OCI-LY1 (cell line): ENCODE measurements at regions not wholly inside any gene's neighbourhood (a gene's known extent, or its start where the extent isn't known, plus 50 kb on each side); places are given as distances from the start of the nearest gene placed in this dataset.

Source experiments
- H2AFZ ChIP-seq: fragments of 200-600 bp; sonication (generic), shearing (Covaris generic); 2 replicates; pipeline ENCODE4 v1.6.0; 2014; ENCODE audit warnings: antibody characterized with exemption, mild to moderate bottlenecking, low read length
- H3F3A ChIP-seq: fragments of 200-600 bp; sonication (generic), shearing (Covaris generic); 2 replicates; pipeline ENCODE4 v1.6.0; 2014; ENCODE audit warnings: mild to moderate bottlenecking, antibody characterized with exemption, low read length, moderate library complexity; ENCODE audit not compliant: insufficient read depth
- H3K27ac ChIP-seq: fragments of 200-600 bp; sonication (generic); 2 replicates; pipeline ENCODE4 v1.5.1; 2014; ENCODE audit warnings: low read length, mixed run types, mild to moderate bottlenecking, low read depth; ENCODE audit not compliant: poor library complexity, severe bottlenecking
- H3K27me3 ChIP-seq: fragments of 200-600 bp; sonication (generic); 2 replicates; pipeline ENCODE4 v1.6.0; 2014; ENCODE audit warnings: antibody characterized with exemption, mild to moderate bottlenecking, low read length, moderate library complexity; ENCODE audit not compliant: insufficient read depth
- H3K36me3 ChIP-seq: fragments of 200-600 bp; sonication (generic); 2 replicates; pipeline ENCODE4 v1.6.1; 2014; ENCODE audit warnings: mild to moderate bottlenecking, antibody characterized with exemption, low read length, moderate library complexity, mixed read lengths; ENCODE audit not compliant: insufficient read depth
- H3K4me1 ChIP-seq: fragments of 200-600 bp; sonication (generic); 2 replicates; pipeline ENCODE4 v1.5.1; 2014; ENCODE audit warnings: mild to moderate bottlenecking, low read length, moderate library complexity; ENCODE audit not compliant: insufficient read depth, severe bottlenecking
- H3K4me2 ChIP-seq: fragments of 200-600 bp; sonication (generic), shearing (Covaris generic); 2 replicates; pipeline ENCODE4 v1.6.1; 2014; ENCODE audit warnings: low read length
- H3K4me3 ChIP-seq: fragments of 200-600 bp; sonication (generic); 2 replicates; pipeline ENCODE4 v1.5.1; 2014; ENCODE audit warnings: low read length, low read depth, mild to moderate bottlenecking, mixed read lengths; ENCODE audit not compliant: poor library complexity, severe bottlenecking
- H3K79me2 ChIP-seq: fragments of 200-600 bp; shearing (Covaris generic); 2 replicates; pipeline ENCODE4 v1.6.1; 2016; ENCODE audit warnings: mixed run types, low read length, mixed read lengths; ENCODE audit not compliant: insufficient read depth
- H3K9ac ChIP-seq: fragments of 200-600 bp; sonication (generic), shearing (Covaris generic); 2 replicates; pipeline ENCODE4 v1.6.1; 2014; ENCODE audit warnings: mild to moderate bottlenecking, low read length, mixed read lengths
- H3K9me2 ChIP-seq: fragments of 200-600 bp; sonication (generic), shearing (Covaris generic); 2 replicates; pipeline ENCODE4 v1.6.1; 2014; ENCODE audit warnings: low read depth, mild to moderate bottlenecking, low read length, mixed read lengths
- H3K9me3 ChIP-seq: fragments of 200-600 bp; shearing (Covaris generic); 2 replicates; pipeline ENCODE4 v1.6.1; 2014; ENCODE audit warnings: low read length, mixed read lengths
- H4K20me1 ChIP-seq: fragments of 200-600 bp; sonication (generic), shearing (Covaris generic); 2 replicates; pipeline ENCODE4 v1.6.0; 2016; ENCODE audit warnings: mild to moderate bottlenecking, low read length; ENCODE audit not compliant: insufficient read depth
- EZH2 ChIP-seq: fragments of 200-600 bp; sonication (generic), shearing (Covaris generic); IDR thresholded peaks from 2 replicates; pipeline ENCODE4 v1.8.0; 2017; ENCODE audit warnings: borderline replicate concordance, mixed run types, mild to moderate bottlenecking, antibody characterized with exemption, low read length, moderate library complexity, mixed read lengths
- TF ChIP-seq, protein P1 (sequence below): fragments of 200-600 bp; sonication (generic), shearing (Covaris generic); IDR thresholded peaks from 2 replicates; pipeline ENCODE4 v1.5.1; 2017; ENCODE audit warnings: mild to moderate bottlenecking, antibody characterized with exemption, low read length, moderate library complexity, mixed read lengths

DNA sequence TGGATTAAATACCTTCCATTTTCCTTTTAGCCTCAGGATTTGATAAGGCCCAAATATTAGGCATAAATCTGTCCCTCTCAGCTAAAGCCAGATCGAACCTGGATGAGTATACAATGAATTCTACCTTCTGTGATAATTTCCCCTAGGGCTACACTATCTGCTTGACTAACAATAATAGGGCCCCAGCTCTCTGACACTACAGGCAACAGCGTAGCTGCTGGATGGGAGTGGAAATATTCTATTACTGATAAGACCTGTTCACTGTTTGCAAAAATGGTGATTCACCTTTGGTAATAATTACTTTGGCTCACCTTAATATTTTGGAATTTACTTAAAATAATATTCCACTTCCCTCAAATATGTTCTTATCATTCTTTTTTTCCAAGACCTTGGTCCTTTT, 644.2 kb upstream of the SEMA6A start:
- Histone ChIP-seq H3K4me1 (no peaks in the 10 kb centered on the region), H3K9me3 (no peaks in the 10 kb centered on the region), H3K4me3 (no peak overlapping the region), H3K79me2 (no peaks in the 10 kb centered on the region), H3F3A (no peaks in the 10 kb centered on the region), H3K9ac (no peak overlapping the region), H3K36me3 (no peaks in the 10 kb centered on the region), H4K20me1 (no peaks in the 10 kb centered on the region), H2AFZ (no peak overlapping the region), H3K27ac (no peak overlapping the region), H3K27me3 (no peaks in the 10 kb centered on the region), H3K9me2 (no peaks in the 10 kb centered on the region), H3K4me2 (no peak overlapping the region)
- TF ChIP-seq, protein P1, sequence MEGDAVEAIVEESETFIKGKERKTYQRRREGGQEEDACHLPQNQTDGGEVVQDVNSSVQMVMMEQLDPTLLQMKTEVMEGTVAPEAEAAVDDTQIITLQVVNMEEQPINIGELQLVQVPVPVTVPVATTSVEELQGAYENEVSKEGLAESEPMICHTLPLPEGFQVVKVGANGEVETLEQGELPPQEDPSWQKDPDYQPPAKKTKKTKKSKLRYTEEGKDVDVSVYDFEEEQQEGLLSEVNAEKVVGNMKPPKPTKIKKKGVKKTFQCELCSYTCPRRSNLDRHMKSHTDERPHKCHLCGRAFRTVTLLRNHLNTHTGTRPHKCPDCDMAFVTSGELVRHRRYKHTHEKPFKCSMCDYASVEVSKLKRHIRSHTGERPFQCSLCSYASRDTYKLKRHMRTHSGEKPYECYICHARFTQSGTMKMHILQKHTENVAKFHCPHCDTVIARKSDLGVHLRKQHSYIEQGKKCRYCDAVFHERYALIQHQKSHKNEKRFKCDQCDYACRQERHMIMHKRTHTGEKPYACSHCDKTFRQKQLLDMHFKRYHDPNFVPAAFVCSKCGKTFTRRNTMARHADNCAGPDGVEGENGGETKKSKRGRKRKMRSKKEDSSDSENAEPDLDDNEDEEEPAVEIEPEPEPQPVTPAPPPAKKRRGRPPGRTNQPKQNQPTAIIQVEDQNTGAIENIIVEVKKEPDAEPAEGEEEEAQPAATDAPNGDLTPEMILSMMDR = no peak
- no peak for TF ChIP-seq EZH2

DNA sequence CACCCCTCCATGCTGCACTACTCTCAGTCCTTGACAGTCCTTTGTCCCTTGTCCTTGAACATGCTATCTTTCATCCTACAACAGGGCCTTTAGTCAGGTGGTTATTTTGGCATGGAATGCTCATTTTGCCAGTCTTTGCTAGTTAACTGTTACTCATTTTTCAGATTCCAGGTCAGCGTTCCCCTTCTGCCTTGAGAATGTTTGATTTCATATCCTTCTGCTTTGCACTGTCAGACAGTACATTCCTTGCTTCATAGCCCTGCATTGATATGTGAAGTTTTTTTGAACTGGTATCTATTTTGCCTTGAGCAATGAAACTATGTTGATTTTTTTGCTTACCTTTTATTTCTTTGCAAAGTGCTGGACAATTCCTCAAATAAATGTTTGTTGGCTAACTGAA, 638.2 kb upstream of the SEMA6A start:
- TF ChIP-seq, protein P1 = no peak
- no peak for TF ChIP-seq EZH2
- Histone ChIP-seq H3K36me3 (no peaks in the 10 kb centered on the region), H3K4me1 (no peaks in the 10 kb centered on the region), H4K20me1 (no peaks in the 10 kb centered on the region), H3K9me2 (no peaks in the 10 kb centered on the region), H3K9me3 (no peaks in the 10 kb centered on the region), H3F3A (no peaks in the 10 kb centered on the region), H3K4me3 (no peak overlapping the region), H3K4me2 (no peak overlapping the region), H3K27ac (no peak overlapping the region), H3K79me2 (no peaks in the 10 kb centered on the region), H3K27me3 (no peaks in the 10 kb centered on the region), H2AFZ (no peak overlapping the region), H3K9ac (no peak overlapping the region)

DNA sequence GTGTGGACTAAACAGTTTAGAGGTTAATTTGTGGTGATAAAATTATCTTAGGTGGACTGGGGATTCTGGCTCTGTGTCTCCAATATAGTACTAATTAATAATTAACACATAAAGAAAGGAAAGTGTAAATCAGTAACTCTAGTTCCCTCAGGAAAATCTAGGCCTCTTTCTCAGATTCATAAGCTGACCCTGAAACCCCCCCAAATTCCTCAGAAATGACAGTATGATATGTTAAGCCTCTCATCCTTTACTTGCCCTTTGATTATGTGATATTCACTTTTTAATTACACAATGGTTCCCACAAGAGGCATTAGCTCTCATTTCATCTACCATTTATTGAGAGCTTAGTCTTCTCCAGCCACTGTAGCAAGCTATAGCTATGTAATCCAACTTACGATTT, 636.2 kb upstream of the SEMA6A start:
- H3K36me3 ChIP-seq = no peaks in the 10 kb centered on the region
- no peak overlapping the region for H3K4me3 ChIP-seq
- no peak overlapping the region for H3K9ac ChIP-seq
- no peaks in the 10 kb centered on the region for H3K9me2 ChIP-seq
- no peaks in the 10 kb centered on the region for H3K27me3 ChIP-seq
- no peak overlapping the region for H2AFZ ChIP-seq
- no peaks in the 10 kb centered on the region for H3K79me2 ChIP-seq
- H3K4me1 ChIP-seq = no peaks in the 10 kb centered on the region
- H3K4me2 ChIP-seq = no peak overlapping the region
- H4K20me1 ChIP-seq = no peaks in the 10 kb centered on the region
- H3K27ac ChIP-seq = no peak overlapping the region
- H3K9me3 ChIP-seq = no peaks in the 10 kb centered on the region
- TF ChIP-seq EZH2 = no peak
- TF ChIP-seq, protein P1 = no peak
- no peaks in the 10 kb centered on the region for H3F3A ChIP-seq
